ENCODE measurements at regions not wholly inside any gene's neighbourhood (a gene's known extent, or its start where the extent isn't known, plus 50 kb on each side); places are given as distances from the start of the nearest gene placed in this dataset. TPM values are rescaled to one million over a fixed set of nuclear protein-coding genes. Genes with fewer than 3 reads are reported as not detected.

DNA sequence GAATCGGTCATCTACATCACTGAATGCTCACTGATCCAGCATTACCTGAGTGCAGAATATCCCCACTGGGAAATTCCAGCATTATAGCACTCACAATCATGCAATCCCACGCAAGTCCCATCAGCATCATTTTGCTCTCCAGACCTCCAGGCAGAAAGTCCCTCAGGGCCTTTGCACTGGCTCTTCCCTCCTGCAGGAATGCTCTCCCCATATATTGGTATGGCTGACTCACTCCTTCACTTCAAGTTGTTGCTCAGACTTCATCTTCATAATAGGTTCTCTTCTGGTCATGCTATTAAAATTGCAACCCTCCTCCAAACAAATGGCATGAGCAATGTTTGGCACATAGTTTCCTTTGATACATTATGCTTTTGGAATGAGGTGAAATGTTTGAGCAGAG lies 64.7 kb upstream of the CELF4 start:
- no peak for DNase-seq (ENCODE audit: low read depth in 4 of 6, low spot score in 6 of 6)
- Histone ChIP-seq H3K4me1 (ENCODE audit: control insufficient read depth, insufficient read depth, low read length) (no peaks in the 10 kb centered on the region), H3K36me3 (ENCODE audit: control insufficient read depth, insufficient read depth, low read length) (no peaks in the 10 kb centered on the region), H3K4me3 (ENCODE audit: low read depth, low read length) (no peak overlapping the region), H3K27me3 (ENCODE audit: control insufficient read depth, insufficient read depth, low read length) (no peaks in the 10 kb centered on the region), H3K9me3 (ENCODE audit: control insufficient read depth, insufficient read depth, low read length) (no peaks in the 10 kb centered on the region), H3K27ac (ENCODE audit: low read depth, low read length) (no peak overlapping the region)
- WGBS (ENCODE audit: insufficient coverage): 63% methylated on average over 2 of the region's 2 CpGs

DNA sequence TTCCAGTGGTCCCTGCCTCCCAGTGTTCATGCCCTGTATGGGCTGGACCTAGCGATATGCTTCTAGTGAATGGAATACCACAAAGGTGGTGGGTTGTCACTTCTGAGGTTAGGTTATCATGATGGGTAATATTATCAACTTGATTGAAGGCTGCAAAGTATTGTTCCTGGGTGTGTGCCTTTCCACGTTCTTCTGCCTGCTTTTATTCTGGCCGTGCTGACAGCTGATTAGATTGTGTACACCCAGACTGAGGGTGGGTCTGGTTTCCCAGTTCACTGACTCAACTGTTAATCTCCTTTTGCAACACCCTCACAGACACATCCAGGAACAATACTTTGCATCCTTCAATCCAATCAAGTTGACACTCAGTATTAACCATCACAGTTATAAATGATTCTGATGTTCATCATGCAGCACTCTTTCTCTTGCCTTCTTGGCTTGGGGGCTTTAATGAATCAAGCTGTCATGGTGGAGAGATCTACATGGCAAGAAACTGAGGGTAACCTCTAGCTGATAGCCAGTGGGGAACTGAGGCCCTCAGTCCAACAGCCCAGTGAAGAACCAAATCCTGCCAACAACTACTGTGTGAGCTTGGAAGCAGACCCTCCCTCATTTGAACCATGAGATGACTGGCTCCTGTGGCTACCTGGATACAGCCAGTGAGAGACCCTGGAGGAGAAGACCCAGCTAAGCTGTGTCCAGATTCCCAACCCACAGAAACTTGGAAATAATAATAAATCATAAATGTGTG lies 63.0 kb upstream of the CELF4 start:
- no peaks in the 10 kb centered on the region for H3K36me3 ChIP-seq (ENCODE audit: control insufficient read depth, insufficient read depth, low read length)
- H3K9me3 ChIP-seq (ENCODE audit: control insufficient read depth, insufficient read depth, low read length): no peaks in the 10 kb centered on the region
- H3K4me3 ChIP-seq (ENCODE audit: low read depth, low read length): no peak overlapping the region
- DNase-seq (ENCODE audit: low read depth in 4 of 6, low spot score in 6 of 6): no peak
- 63% methylated on average over 2 of the region's 3 CpGs for WGBS (ENCODE audit: insufficient coverage)
- no peaks in the 10 kb centered on the region for H3K27me3 ChIP-seq (ENCODE audit: control insufficient read depth, insufficient read depth, low read length)
- no peaks in the 10 kb centered on the region for H3K4me1 ChIP-seq (ENCODE audit: control insufficient read depth, insufficient read depth, low read length)
- H3K27ac ChIP-seq (ENCODE audit: low read depth, low read length): no peak overlapping the region

GRCh38 chr18:37624318-37624717 lies 58.7 kb upstream of the CELF4 start:
- Histone ChIP-seq H3K4me1 (ENCODE audit: control insufficient read depth, insufficient read depth, low read length) (no peaks in the 10 kb centered on the region), H3K9me3 (ENCODE audit: control insufficient read depth, insufficient read depth, low read length) (no peaks in the 10 kb centered on the region), H3K36me3 (ENCODE audit: control insufficient read depth, insufficient read depth, low read length) (no peaks in the 10 kb centered on the region), H3K27ac (ENCODE audit: low read depth, low read length) (no peak overlapping the region), H3K27me3 (ENCODE audit: control insufficient read depth, insufficient read depth, low read length) (no peaks in the 10 kb centered on the region), H3K4me3 (ENCODE audit: low read depth, low read length) (no peak overlapping the region)
- WGBS (ENCODE audit: insufficient coverage): 80% methylated on average over 1 of the region's 2 CpGs
- DNase-seq (ENCODE audit: low read depth in 4 of 6, low spot score in 6 of 6): peak in 1 of 6 donors; percentile 19

DNA sequence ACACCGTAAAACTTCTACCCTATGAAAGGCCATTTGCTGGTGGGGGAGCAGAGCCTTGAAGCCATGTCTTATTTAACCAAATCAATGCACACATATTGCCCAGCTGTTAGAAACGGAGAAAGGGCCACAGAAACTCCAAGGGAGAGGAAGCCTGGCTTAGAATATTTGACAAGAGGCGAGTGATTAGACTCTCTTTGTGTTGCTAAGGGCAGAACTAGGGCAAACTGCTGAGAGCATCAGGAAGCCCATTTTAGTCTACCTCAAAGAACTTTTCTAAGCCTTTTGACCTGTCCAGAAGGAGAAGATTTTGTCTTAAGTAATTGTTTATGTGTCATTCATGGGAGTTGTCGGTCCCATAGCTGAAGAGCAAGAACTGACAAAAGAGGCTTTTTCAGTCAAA lies 54.4 kb upstream of the CELF4 start:
- DNase-seq (ENCODE audit: low read depth in 4 of 6, low spot score in 6 of 6): no peak
- H3K9me3 ChIP-seq (ENCODE audit: control insufficient read depth, insufficient read depth, low read length): no peaks in the 10 kb centered on the region
- no peaks in the 10 kb centered on the region for H3K27me3 ChIP-seq (ENCODE audit: control insufficient read depth, insufficient read depth, low read length)
- H3K4me1 ChIP-seq (ENCODE audit: control insufficient read depth, insufficient read depth, low read length): no peaks in the 10 kb centered on the region
- WGBS (ENCODE audit: insufficient coverage): no CpG with 5 or more reads among the region's 4 CpGs
- H3K27ac ChIP-seq (ENCODE audit: low read depth, low read length): no peak overlapping the region
- H3K36me3 ChIP-seq (ENCODE audit: control insufficient read depth, insufficient read depth, low read length): no peaks in the 10 kb centered on the region
- H3K4me3 ChIP-seq (ENCODE audit: low read depth, low read length): no peak overlapping the region

DNA sequence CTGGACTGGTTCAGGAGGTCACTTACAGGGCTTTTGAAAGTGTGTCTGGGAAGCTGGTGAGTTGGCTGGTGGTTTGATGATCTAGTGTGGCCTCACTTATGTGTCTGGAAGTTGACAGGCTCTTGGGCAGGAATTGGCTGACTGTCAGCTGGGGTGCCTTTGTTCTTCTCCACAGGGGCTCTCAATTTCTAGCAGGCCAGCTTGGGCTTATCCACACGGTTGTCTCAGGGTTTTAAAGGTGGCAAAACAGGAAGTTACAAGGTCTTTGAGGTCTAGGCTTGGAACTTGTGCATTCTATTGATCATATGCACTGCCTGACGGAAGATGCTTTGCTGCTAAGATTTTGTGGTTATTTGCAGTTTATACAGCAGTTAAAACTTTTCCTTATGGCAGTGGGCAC lies 52.0 kb upstream of the CELF4 start:
- Histone ChIP-seq H3K9me3 (ENCODE audit: control insufficient read depth, insufficient read depth, low read length) (no peaks in the 10 kb centered on the region), H3K27ac (ENCODE audit: low read depth, low read length) (no peak overlapping the region), H3K4me3 (ENCODE audit: low read depth, low read length) (no peak overlapping the region), H3K27me3 (ENCODE audit: control insufficient read depth, insufficient read depth, low read length) (no peaks in the 10 kb centered on the region), H3K36me3 (ENCODE audit: control insufficient read depth, insufficient read depth, low read length) (no peaks in the 10 kb centered on the region), H3K4me1 (ENCODE audit: control insufficient read depth, insufficient read depth, low read length) (peaks cover 4% of the 10 kb centered on the region)
- 29% methylated on average over 1 of the region's 2 CpGs for WGBS (ENCODE audit: insufficient coverage)
- DNase-seq (ENCODE audit: low read depth in 4 of 6, low spot score in 6 of 6): no peak

Small RNA genes in the stretch of these regions (small RNA-seq; reads per million reads assigned to genes)
- not detected for gene AC011712.1 (ENCODE audit: low replicate concordance)
- not detected for gene MIR4318 (ENCODE audit: low replicate concordance)
- not detected for gene MIR5583-1 (ENCODE audit: low replicate concordance)
- gene RN7SKP182 (ENCODE audit: low replicate concordance): not detected
- not detected for gene RNU6-1242P (ENCODE audit: low replicate concordance)
- not detected for gene RNU6-706P (ENCODE audit: low replicate concordance)
